CD4-positive, alpha-beta T cell treated with Interleukin-4 for 4 hours (primary cell): ENCODE measurements at regions not wholly inside any gene's neighbourhood (a gene's known extent, or its start where the extent isn't known, plus 50 kb on each side); places are given as distances from the start of the nearest gene placed in this dataset.

ENCODE experiments used
- DNase-seq: peaks from one replicate; pipeline ENCODE4 v3.0.0-alpha.2; 2020

DNA sequence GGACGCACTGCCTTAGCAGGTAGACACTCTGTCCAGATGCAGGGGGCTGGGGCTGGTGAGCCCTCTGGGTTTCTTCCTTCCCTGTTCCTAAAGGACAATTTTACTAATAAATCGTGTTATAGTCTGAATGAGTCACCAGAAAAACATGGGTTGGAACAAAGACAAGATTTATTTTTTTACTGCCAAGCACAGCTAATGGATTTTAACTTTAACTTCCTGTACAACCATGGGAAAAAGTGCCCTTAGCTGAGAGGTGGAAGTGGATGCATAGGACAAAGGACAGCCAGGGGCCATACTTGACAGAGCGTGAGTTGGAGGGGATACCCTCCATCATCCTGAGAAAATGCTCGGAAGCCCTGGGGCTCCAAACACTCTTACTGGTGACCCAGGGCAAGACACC, 300.7 kb downstream of the MSX2 start:
- DNase-seq, result no peak

DNA sequence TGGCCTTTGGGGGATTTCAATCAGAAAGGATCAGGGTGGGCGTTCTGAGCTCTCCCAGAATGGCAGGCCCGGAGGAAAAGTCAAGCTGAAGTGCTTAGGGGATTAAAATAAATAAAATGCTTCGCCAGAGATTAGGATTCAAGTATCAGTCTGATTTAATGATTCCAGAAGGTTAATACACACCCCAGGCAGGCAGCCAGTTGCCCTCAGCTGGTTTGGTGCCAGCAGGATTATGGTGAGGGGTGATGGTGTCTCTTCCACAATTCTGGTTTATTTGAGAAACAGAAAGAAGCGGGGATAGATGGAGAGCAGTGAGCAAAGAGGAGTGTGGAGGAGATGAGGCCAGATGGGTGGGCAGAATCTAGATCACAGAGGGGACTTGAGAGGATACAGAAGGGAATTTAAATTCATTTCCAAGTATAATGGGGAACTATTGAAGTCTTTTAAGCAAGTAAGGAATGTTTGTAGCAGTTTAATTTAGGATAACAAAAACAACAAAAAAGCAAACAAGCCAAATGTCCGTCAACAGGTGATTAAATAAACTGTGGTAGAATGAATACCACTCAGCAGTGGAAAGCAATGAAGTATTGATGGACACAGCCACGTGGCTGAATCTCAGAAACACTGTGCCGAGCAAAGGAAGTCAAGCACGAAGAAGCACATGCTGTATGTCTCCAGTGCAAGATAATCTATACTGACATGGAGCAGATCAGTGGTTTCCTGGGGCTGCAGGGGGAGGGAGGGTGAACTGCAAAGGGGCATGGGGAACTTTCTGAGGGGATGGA, 297.7 kb downstream of the MSX2 start:
- no peak for DNase-seq

DNA sequence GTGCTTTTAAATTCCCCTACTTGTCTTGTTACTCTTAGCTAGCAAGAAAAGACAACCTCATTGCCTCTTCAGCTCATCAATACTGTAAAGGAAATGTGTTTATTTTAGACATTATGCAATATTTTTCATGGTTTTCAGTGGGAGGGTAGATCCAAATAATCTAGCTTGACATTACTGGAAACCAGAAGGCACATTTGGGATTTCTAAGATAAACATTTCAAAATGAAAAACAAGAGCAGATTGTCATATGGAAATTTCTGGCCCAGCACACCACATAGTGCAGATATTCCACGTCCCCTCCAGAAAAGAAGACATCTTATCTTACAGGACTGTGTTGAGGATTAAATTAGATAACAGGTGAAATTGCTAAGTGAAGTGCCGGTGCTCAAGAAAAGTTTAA, 296.9 kb downstream of the MSX2 start:
- no peak for DNase-seq

DNA sequence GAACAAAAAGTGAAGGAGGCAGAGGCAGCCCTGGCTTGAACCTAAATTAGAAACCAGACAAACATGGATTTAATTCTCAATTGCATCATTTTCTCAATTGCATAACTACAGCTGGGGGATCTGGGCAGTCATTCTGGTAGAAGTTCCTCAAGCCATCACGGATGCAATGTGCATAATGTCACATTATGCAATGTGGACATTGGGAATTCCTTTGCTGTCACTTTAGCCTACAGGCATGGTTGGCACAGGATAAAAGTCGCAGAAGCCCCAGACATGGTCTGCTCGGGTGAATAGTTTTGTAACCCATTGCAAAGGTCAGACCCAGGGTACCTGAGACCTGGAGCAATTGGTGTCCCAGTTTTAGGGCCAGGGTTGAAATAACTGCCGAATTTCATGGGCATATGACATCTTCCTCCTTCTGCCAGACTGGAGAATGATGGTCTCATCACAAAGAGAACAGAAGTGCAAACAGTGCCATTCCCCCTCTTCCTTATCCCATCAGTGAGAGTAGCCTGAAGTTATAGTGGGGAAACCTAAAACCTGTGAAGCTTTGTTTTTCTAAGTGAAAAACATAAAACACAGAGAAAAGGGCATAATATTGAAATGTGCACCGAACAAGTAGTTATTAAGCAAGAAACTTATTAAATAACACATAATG, 290.8 kb downstream of the MSX2 start:
- DNase-seq, result no peak

DNA sequence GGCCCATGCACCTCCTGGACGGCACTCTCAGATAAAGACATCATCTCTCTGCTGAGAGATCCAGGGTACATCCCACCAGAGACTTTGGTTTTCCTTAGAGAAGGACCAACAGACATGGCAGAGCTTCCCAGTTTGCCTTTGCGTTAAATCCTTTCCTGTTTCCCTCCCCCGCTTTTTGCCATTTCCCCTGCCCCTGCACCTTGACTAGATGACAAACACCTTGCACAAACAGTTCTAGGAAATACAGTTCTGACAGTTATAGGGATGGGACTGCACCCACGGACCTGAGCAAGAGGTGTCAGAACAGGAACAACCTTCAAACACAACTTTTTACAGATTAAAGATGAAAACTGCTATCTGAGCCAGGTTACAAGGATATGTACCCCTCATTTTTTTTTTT, 288.9 kb downstream of the MSX2 start:
- no peak for DNase-seq

DNA sequence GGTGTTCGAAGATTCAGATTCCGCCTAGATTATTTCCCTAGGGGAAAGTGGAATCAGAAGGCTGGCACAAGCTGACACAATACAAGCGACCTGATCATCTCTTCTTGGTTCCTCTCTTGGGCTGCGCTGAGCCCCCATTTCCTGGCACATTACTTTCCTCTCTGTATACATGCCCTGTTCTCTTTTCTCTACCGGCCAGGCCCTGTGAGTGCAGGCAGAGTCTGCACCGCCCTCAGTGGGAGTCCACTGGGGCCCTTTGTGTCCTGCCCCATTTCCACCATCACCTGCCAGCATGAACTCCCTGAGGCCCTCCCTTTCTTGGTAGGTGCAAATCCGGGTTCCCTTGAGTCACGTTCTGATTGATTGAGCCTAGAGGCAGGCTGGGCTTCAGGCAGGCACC, 287.9 kb downstream of the MSX2 start:
- DNase-seq, result no peak

DNA sequence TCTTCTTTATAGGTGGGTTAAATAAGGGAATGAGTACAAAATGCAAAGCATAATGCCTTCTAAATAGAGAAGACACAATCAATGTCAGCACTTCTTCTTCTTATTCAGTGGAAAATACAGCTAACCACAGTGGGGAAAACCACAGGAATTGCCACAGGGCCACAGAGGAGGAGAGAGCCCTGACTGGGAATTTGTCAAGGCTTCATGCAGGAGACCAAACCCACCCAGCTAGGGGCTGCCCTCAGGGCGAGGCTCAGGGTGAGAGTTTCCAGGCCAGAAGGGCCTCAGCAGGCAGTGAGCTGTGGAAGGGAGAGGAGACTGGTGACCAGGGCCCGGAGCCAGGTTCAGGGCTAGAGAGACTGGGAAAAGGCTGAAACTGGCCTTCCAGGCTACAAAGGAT, 279.1 kb downstream of the MSX2 start:
- DNase-seq, result no peak

DNA sequence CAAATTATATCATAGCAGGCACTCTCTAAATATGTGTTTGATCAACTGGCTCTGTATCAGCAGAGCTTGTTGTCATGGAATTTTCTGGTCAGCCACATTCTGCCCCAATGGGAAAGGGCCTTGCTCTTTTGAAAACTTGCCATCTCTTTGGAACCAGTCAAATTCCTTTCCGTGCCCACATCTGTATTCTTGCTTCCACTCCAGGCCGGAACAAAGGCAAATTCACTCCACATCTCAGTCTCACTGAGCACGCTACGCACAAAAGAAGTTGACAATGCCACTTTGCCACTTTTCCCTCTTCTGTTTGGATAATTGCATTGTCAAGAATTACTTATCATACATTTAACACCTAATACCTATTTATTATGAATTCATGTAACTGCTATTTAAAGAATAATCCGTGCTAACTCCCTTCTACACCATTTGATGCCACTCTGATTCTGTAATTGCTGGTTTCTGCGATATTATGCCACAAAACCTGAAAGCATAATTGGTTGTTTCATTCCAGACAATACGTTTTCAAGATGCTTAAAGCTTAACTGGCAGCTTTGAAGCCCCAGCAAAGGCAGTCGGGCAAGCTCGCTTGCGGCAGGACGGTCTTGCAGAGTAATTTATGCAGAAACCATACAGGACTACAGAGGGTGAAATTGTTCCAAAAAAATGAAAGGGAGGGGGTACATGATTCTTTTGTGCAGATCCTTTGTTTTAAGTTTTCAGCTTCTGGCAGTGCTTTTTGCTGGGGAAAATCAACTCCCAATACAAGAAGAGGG, 277.7 kb downstream of the MSX2 start:
- DNase-seq, result no peak

DNA sequence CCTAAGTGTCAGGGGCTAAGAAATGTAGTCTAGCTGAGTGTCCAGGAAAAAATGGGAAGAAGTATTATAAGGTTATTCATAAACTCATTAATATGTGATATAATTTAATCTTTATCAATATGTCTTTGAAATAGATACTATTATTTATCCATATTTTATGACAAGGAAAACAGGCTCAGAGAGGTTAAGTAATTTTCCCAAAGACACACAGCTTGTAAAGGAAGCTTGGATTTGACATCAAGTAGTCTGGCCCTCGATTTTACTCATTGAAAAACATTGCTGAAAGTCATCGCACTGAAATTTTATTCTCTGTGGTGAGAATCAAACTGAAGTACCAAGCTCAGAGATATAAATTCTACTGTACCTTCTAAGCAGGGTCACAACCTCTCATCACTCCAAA, 276.9 kb downstream of the MSX2 start:
- DNase-seq, result no peak

DNA sequence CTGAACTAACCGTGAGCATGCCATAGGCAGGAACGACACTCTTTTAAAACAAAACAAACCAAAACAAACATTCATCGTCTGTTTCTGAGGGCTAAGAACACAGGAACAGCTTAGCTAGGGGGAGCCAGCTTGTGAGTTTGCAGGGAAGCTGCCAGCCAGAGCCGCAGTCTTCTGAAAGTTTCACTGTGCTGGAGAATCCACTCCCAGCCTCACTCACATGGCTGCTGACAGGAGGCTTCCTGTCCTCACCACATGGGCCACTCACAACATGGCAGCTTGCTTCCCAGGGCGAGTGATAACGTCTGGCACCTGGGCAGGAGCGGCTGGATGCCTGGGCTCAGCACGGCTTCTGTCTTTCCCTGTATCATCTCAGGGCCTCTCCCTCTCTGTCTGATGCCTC, 275.2 kb downstream of the MSX2 start:
- DNase-seq, result no peak

DNA sequence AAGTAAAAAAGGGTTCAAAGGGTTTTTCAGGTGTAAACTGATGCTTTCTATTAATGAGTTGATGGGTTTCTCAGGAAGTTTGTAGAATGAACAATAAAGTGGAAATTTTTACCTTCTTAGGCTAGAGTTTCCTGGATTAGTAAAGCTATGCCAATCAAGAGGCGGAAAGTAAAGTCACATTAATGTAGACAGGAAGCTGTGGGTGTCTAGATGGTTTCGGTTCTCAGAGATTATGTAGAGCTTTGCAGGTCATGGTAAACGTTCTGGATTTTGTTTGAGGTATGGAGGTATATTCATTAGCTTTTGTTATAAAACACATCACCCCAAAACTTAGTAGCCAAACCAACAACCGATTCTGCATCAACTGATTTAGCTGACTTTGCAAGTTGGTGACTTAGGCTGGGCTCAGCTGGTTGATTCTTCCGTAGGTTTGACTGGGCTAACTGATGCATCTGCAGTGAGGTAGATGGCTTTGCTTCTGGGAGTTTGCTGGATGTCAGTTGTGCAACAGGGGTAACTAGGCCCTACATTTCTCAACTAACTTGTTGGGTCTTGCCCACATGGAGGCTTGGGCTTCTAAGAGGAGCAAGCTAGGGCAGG, 273.8 kb downstream of the MSX2 start:
- DNase-seq, result no peak

DNA sequence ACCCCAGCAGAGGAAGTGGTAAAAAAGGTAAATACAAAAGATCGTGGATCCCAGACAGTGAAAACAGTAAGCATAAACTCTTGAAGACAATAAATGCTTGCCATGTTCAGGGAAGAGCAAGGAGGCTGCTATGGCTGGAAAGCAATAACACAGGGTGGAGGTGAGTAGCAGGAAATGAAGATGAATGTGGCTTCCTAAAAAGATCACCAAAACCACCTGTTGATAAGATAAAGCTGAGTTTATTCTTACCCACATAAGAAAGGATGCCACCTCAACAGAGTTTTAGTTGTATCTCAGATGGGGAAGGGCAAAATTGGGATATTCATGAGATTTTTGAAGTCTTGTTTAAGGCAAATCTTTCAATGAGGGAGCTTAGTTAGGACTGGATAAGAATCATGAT, 273.3 kb downstream of the MSX2 start:
- DNase-seq, result no peak

DNA sequence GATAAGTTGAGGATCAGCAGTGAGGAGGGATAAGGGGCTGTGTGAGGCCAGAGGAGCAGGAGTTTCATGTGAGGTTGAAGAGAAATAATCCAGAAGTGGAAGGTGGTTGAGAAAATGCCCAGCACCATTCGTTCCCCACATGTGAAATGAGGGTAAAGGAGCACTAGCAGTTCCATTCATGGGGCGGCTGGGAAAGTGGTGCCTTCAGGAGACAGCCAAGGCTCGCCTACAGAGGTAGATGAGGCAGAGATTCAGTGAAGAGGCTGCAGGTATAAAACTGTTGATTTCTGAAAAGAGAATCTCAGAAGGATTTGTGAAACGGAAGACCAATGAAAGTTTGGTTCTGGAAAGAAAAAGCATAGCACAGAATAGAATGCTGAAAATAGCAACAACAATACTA, 272.6 kb downstream of the MSX2 start:
- no peak for DNase-seq

DNA sequence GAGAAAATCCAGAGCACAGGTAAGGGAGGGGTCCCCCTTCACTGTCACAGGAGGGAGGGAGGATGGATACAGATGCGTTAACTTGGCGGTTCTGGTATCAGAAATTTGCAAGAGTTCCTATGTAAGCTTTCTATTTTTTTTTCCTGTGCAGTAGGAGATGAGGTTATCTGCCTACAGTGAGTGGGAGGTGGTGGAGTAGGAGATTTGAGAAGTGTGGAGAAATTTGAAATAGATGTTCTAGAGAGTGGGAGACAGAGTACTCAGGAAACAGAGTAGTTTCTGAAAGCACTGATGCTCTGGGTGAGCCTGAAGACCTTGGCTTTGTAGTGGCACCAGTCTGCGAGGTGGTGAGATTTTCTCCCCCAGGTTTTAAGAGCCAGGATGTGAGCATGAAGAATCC, 271.4 kb downstream of the MSX2 start:
- no peak for DNase-seq

DNA sequence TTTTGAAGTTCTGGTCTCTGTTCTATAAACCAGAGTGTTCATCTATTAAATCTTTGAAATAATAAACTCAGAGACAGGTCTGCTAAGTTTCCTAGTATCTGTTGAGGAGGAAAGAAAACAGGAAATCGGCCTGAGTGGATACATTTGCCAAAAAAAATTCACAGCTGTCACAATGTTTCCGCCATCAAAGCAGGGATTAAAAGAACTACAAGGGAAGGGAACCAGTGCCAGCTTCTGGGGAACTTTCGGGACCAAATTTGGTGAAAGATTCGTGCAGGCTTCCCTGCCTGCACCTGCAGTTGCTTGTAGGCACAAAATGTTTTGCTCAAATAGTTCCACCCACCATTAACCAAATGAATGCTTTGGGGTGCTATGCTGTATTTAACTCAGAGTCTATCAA, 267.5 kb downstream of the MSX2 start:
- DNase-seq, result no peak

DNA sequence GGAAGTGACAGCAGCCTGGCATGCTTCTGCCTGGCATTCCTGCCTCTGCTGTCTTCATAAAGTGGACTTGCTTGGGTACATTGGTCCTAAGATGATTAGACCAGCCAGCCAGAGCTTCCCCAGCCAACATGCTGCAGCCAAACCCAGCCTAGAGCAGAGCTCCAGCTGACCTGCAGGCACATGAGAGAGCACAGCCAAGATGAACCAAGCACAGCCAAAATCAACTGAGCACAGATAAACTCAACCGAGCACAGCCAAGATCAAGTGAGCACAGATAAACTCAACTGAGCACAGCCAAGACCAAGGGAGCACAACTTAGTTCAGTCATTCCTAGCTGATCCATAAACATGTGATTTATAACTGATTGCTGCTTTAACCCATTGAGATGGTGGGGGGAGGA, 266.5 kb downstream of the MSX2 start:
- DNase-seq, result no peak

DNA sequence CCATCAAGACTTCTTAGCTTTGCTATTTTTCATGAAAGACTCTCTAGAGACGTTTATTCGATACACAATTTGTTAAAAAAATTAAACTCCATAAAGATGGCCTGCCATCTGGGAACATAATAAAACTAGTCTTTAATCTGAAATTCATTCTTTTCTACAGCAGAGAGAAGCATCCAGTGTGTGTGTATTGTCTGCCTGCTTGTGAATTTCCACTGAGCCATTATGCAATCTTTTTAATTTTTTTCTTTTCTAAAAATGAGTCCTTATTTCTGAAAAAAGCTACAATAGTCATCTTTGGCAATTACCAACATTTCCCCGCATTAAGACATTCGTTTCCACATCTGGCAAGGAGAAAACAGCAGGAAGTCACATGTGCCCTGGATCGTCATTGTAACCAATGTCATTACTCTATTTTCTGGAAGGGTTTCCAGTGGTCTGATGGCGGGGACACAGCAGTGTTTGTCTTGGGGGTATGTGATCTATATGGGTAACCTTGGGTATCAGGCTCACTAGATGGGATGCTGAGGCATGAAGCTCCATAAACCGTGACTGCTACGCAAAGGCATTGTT, 263.1 kb downstream of the MSX2 start:
- DNase-seq, result no peak

DNA sequence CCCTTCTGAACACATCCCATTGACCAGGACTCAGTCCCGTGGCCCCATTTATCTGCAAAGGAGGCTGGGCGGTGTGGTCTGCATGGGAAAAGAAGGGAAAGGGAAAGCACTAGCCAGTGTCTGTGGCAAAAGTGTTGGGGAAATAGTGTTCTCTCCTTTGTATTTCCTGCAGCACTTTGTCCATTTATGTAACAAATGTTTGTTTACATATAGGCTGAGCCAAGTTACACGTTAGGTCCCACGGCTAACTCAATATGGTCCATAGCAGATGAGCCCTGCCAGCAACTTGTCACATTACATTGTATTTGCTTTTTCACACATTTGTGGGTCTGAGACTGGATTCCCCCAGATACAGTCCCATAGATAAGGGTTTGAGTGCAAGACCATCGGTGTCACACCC, 260.5 kb downstream of the MSX2 start:
- DNase-seq, result no peak

DNA sequence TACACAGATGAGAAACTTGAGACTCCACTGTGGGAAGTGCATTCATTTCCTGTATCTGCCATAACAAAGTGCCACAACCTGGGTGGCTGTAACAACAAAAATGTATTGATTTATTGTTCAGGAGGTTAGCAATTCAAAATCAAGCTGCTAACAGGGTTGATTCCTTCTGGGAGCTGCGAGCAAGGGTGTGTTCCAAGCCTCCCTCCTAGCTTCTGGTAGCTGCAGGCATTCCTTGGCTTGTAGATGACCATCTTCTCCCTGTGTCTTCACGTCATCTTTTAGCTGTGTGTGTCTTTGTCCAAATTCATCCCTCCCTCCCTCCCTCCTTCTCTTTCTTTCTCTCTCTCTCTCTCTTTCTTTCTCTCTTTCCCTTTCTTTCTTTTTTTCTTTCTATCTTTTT, 258.1 kb downstream of the MSX2 start:
- no peak for DNase-seq

DNA sequence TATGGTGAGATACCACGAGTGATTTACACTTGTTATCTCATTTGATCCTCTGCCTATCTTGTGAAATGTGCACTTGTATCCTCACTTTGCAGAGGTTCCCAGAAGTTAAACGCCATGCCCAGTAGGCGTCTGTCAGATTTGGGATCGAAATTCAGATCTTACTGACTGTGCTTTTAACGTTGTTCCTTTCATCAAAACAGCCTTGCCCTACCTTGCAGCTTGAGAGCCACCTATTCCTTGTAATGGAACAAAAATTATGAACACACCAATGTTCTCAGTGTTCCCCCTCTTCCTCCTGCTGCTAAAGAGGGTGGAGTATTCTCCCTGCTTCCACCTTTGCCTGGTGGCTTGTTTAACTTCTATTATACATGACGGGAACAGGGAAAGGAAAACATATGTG, 257.0 kb downstream of the MSX2 start:
- DNase-seq, result no peak

DNA sequence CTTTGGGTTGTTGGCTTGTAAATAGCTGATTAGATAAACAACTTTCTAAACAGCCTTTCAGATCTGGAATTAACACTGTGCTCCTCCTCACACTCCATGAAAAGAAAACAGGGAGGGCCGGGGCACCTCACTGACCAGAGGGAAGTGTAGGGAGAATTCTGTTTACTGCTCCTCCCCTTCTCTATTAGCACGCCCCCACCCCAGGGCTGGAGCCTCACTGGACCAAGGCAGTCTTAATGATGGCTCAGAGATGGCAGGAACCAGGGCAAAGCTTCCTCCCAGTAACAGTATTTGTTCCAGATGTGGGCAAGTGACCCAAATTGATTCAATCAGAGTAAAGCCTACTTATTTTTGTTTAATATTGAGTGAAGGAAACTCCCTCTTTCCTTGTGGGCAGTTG, 256.6 kb downstream of the MSX2 start:
- DNase-seq, result no peak

DNA sequence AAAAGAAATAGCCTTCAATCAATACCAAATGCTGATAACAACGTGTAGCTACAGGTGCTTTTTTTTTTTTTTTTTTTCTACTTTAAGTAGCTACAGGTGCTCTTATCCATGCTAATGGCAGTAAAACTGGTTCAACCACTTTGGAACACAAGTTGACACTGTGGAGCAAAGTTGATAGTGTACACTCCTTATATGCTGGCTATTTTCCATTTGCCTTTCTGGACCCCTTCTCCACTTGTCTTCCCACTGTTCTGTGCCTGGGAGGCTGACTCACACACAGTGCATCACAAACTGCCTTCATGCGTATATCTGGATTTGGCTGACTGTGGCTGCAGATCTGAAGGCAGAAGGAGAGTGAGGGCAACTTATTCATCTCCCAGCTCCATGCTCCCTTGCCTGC, 247.9 kb downstream of the MSX2 start:
- no peak for DNase-seq

DNA sequence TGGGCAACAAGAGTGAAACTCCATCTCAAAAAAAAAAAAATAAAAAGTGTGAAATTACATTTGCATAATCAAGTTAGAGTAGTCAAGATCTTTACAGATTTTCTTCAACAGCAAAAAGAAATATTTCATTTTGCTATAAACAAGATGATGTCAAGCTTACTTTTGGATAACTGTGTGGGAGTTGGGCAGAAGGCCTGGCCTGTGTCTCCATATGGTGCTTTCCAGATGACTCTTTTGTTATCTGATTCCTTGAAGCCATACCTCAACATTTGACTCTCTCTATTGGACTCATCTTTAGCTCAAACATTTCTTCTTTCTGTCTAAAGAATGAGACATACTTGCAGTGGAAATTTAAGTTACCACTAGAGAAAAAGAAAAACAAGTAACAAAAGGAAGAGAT, 246.8 kb downstream of the MSX2 start:
- DNase-seq, result no peak
